Fibroblast of the aortic adventitia (primary cell): ENCODE measurements at regions not wholly inside any gene's neighbourhood (a gene's known extent, or its start where the extent isn't known, plus 50 kb on each side); places are given as distances from the start of the nearest gene placed in this dataset.
"Not testable (repeated sequence)": the region's sequence is repeated elsewhere in the genome, so short reads cannot be mapped to it uniquely, and the experiment has no call there.

Source experiments
- DNase-seq: peaks from one replicate; pipeline ENCODE4 v3.0.0-alpha.2; 2010; ENCODE audit warnings: low read depth
- H3K4me3 ChIP-seq: 2 replicates; pipeline ENCODE4 v1.5.1; 2011; ENCODE audit warnings: low read depth, mild to moderate bottlenecking, control low read depth, low read length, moderate library complexity
- CTCF ChIP-seq: IDR thresholded peaks from 2 replicates; pipeline ENCODE4 v1.5.1; 2011; ENCODE audit warnings: mild to moderate bottlenecking, low read length, control low read depth, inconsistent platforms; ENCODE audit not compliant: insufficient read depth

- DNase-seq, H3K4me3 ChIP-seq: not testable (repeated sequence)
These were observed 168.5 kb upstream of the FAM72C start for GRCh38 chr1:144140243-144140642.

GRCh38 chr1:144105006-144105405 lies 133.2 kb upstream of the FAM72C start:
- not testable (repeated sequence) for DNase-seq, H3K4me3 ChIP-seq

GRCh38 chr1:144104000-144104677 lies 132.4 kb upstream of the FAM72C start:
- DNase-seq, H3K4me3 ChIP-seq: not testable (repeated sequence)

- H3K4me3 ChIP-seq, DNase-seq: not testable (repeated sequence)
These were observed 131.5 kb upstream of the FAM72C start for GRCh38 chr1:144103156-144103880.

DNA sequence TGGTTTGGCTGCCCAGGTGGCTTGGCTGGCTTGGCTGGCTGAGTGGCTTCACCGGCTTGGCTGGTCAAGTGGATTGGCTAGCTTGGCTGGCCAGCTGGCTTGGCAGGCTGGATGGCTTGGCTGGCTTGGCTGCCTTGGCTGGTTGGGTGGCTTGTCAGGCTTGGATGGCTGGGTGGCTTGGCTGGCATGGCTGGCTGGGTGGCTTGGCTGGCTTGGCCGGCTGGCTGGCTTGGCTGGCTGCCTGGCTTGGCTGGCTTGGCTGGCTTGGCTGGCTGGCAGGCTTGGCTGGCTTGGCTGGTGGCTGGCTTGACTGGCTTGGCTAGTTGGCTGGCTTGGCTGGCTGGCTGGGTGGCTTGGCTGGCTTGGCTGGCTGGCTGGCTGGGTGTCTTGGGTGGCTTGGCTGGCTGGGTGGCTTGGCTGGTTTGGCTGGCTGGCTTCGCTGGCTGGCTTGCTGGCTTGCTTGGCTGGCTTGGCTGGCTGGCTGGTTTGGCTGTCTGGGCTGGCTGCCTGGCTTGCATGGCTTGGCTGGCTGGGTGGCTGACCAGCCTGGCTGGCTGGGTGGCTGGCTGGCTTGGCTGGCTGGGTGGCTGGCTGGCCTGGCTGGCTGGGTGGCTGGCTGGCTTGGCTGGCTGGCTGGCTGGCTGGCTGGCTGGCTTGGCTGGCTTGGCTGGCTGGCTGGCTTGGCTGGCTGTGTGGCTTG lies 130.4 kb upstream of the FAM72C start:
- not testable (repeated sequence) for DNase-seq, H3K4me3 ChIP-seq

GRCh38 chr1:144101397-144102045 lies 129.7 kb upstream of the FAM72C start:
- DNase-seq = no peak
- H3K4me3 ChIP-seq = no peak overlapping the region
- TF ChIP-seq CTCF = no peak

- DNase-seq = peak; percentile 10
- H3K4me3 ChIP-seq = peak overlapping the region; percentile 60
These were observed 105.5 kb upstream of the FAM72C start for GRCh38 chr1:144077167-144077841.

DNA sequence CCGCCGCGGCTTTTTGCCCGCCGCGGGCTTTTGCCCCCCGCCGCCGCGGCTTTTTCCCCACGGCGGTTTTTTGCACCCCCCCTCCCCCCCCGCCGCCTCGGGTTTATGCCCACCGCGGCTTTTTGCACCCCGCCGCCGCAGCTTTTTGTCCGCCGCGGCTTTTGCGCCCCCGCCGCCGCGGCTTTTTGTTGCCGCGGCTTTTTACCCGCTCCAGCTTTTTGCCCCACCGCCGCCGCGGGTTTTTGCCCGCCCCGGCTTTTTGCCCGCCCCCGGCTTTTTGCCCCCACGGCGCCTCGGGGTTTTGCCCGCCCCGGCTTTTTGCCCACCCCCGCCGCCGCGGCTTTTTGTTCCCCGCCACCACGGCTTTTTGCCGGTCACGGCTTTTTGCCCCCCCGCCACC lies 104.9 kb upstream of the FAM72C start:
- not testable (repeated sequence) for DNase-seq
- H3K4me3 ChIP-seq = peak overlapping the region; percentile 25

GRCh38 chr1:144070394-144071053 lies 98.7 kb upstream of the FAM72C start:
- not testable (repeated sequence) for DNase-seq, H3K4me3 ChIP-seq

GRCh38 chr1:144067042-144067441 lies 95.3 kb upstream of the FAM72C start:
- not testable (repeated sequence) for H3K4me3 ChIP-seq, DNase-seq

DNA sequence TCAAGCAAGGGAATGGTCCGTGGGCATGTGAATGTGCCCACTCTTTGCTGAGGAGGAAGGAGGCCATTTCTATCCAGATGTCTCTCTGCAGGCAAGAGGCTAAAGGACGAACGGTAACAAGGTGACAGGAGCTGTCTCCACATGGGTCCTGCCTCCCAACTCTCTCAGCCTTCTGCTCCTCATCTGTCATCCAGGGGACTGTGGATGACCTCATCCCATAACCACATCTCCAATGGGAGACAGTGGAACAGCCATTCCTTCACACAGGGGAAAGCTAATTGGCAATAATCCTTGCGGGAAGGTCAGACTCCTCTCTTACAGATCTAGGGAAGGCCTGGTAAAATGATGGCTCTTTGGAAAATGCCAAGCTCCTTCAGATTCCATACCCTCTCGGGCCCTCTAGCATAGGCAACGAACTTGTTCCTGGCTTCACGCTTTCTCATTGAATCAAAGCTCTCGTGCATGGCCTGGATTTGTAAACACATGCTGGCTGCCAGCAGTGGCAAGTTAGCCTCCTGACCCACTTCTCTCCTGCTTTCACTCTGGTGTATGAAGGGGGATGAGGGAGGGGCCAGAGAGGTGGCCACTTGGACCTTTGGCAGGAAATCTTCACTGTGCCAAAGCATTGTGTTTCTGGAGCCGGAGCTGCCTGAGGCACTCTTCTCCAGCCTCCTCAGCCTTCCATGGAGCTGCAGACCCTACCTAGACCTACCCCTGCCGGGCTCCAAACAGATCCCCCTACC lies 94.5 kb upstream of the FAM72C start:
- H3K4me3 ChIP-seq, DNase-seq: not testable (repeated sequence)

- not testable (repeated sequence) for DNase-seq, H3K4me3 ChIP-seq
These were observed 93.7 kb upstream of the FAM72C start for GRCh38 chr1:144065299-144066060.

- not testable (repeated sequence) for H3K4me3 ChIP-seq, DNase-seq
These were observed 77.6 kb upstream of the FAM72C start for GRCh38 chr1:144049365-144049764.

- DNase-seq, H3K4me3 ChIP-seq: not testable (repeated sequence)
These were observed 74.9 kb upstream of the FAM72C start for GRCh38 chr1:144046645-144047044.
